Vagina (tissue), 2 donors: ENCODE measurements at regions not wholly inside any gene's neighbourhood (a gene's known extent, or its start where the extent isn't known, plus 50 kb on each side); places are given as distances from the start of the nearest gene placed in this dataset.

Source experiments
- DNase-seq, 2 donors: peaks; one replicate each; pipeline ENCODE4 v3.0.0-alpha.2; 2017; ENCODE audit errors: extremely low spot score in 2 of 2
- H3K27ac ChIP-seq: fragments of 200-600 bp; sonication (generic); one replicate; pipeline ENCODE4 v1.5.1; 2019
- H3K27me3 ChIP-seq: fragments of 200-600 bp; sonication (generic); one replicate; pipeline ENCODE4 v1.5.1; 2019
- H3K36me3 ChIP-seq, 2 donors: fragments of 200-600 bp; sonication (generic); one replicate each; pipeline ENCODE4 v1.5.1; 2017 to 2019
- H3K4me1 ChIP-seq: fragments of 200-600 bp; sonication (generic); one replicate; pipeline ENCODE4 v1.5.1; 2019
- H3K4me3 ChIP-seq, 2 donors: fragments of 200-600 bp; sonication (generic); 1 replicate in 1 of 2; 2 replicates in 1 of 2; pipeline ENCODE4 v1.5.1; 2016 to 2019
- H3K9me3 ChIP-seq: fragments of 200-600 bp; sonication (generic); one replicate; pipeline ENCODE4 v1.5.1; 2019
- POLR2A ChIP-seq, 2 donors: fragments of 450-650 bp; IDR thresholded peaks; one replicate each; pipeline ENCODE4 v1.6.1; 2017; ENCODE audit warnings: antibody characterized with exemption in 2 of 2, mild to moderate bottlenecking in 2 of 2, moderate library complexity in 2 of 2
- POLR2AphosphoS5 ChIP-seq, 2 donors: sonication (generic); formaldehyde crosslinking; IDR thresholded peaks; one replicate each; pipeline ENCODE4 v1.9.0; 2017; ENCODE audit warnings: antibody characterized with exemption in 2 of 2, mild to moderate bottlenecking in 2 of 2, low read depth in 1 of 2; ENCODE audit not compliant: insufficient read depth in 1 of 2
- intact Hi-C: fragments of 100-400 bp; cut with DNase I; formaldehyde crosslinking; loops from one replicate; pipeline ENCODE4 v1.15.1; 2023
- TF ChIP-seq, protein P1 (sequence below), 3 experiments: fragments of 450-650 bp in 2 of 3; fragments of 200-600 bp in 1 of 3; sonication (generic) in 1 of 3; IDR thresholded peaks; one replicate each; pipeline ENCODE4 v1.5.1; 2017 to 2019; ENCODE audit warnings: antibody characterized with exemption in 3 of 3, mild to moderate bottlenecking in 2 of 3, moderate library complexity in 2 of 3

GRCh38 chr13:111598747-111599146, 278.3 kb downstream of the TEX29 start:
- DNase-seq: no peak

GRCh38 chr13:111599791-111600190, 279.3 kb downstream of the TEX29 start:
- H3K27ac ChIP-seq: no peak overlapping the region
- H3K4me3 ChIP-seq: no peak overlapping the region
- H3K4me1 ChIP-seq: no peaks in the 10 kb centered on the region
- no peaks in the 10 kb centered on the region for H3K9me3 ChIP-seq
- H3K36me3 ChIP-seq: no peaks in the 10 kb centered on the region
- no peak for DNase-seq
- TF ChIP-seq, protein P1, sequence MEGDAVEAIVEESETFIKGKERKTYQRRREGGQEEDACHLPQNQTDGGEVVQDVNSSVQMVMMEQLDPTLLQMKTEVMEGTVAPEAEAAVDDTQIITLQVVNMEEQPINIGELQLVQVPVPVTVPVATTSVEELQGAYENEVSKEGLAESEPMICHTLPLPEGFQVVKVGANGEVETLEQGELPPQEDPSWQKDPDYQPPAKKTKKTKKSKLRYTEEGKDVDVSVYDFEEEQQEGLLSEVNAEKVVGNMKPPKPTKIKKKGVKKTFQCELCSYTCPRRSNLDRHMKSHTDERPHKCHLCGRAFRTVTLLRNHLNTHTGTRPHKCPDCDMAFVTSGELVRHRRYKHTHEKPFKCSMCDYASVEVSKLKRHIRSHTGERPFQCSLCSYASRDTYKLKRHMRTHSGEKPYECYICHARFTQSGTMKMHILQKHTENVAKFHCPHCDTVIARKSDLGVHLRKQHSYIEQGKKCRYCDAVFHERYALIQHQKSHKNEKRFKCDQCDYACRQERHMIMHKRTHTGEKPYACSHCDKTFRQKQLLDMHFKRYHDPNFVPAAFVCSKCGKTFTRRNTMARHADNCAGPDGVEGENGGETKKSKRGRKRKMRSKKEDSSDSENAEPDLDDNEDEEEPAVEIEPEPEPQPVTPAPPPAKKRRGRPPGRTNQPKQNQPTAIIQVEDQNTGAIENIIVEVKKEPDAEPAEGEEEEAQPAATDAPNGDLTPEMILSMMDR (IDR thresholded peaks at IDR 0.05): no peak
- TF ChIP-seq POLR2AphosphoS5 (IDR thresholded peaks at IDR 0.05; ENCODE audit: insufficient read depth in 1 of 2, low read depth in 1 of 2): no peak
- TF ChIP-seq POLR2A (IDR thresholded peaks at IDR 0.05): no peak
- intact Hi-C loops: no loop called here
- no peaks in the 10 kb centered on the region for H3K27me3 ChIP-seq

More at GRCh38 chr13:111598747-111599146, 278.3 kb downstream of the TEX29 start:
- Histone ChIP-seq H3K9me3 (no peaks in the 10 kb centered on the region), H3K27ac (no peak overlapping the region), H3K27me3 (no peaks in the 10 kb centered on the region), H3K4me1 (no peaks in the 10 kb centered on the region), H3K36me3 (no peaks in the 10 kb centered on the region), H3K4me3 (no peak overlapping the region)
- TF ChIP-seq POLR2A (IDR thresholded peaks at IDR 0.05) (no peak), POLR2AphosphoS5 (IDR thresholded peaks at IDR 0.05; ENCODE audit: insufficient read depth in 1 of 2, low read depth in 1 of 2) (no peak)
- TF ChIP-seq, protein P1 (IDR thresholded peaks at IDR 0.05): no peak
- intact Hi-C loops: no loop called here

- no peak for DNase-seq
- no peak overlapping the region for H3K27ac ChIP-seq
- no peaks in the 10 kb centered on the region for H3K36me3 ChIP-seq
- no peaks in the 10 kb centered on the region for H3K4me1 ChIP-seq
- TF ChIP-seq POLR2A (IDR thresholded peaks at IDR 0.05) (no peak), POLR2AphosphoS5 (IDR thresholded peaks at IDR 0.05; ENCODE audit: insufficient read depth in 1 of 2, low read depth in 1 of 2) (no peak)
- TF ChIP-seq, protein P1 (IDR thresholded peaks at IDR 0.05): no peak
- H3K4me3 ChIP-seq: no peak overlapping the region
- intact Hi-C loops: no loop called here
- no peaks in the 10 kb centered on the region for H3K27me3 ChIP-seq
- no peaks in the 10 kb centered on the region for H3K9me3 ChIP-seq
These were observed 282.4 kb downstream of the TEX29 start for GRCh38 chr13:111602874-111603273.

GRCh38 chr13:111604097-111604496, 283.7 kb downstream of the TEX29 start:
- H3K27ac ChIP-seq: no peak overlapping the region
- H3K4me3 ChIP-seq: no peak overlapping the region
- no peaks in the 10 kb centered on the region for H3K27me3 ChIP-seq
- no peak for TF ChIP-seq POLR2AphosphoS5 (IDR thresholded peaks at IDR 0.05; ENCODE audit: insufficient read depth in 1 of 2, low read depth in 1 of 2)
- TF ChIP-seq POLR2A (IDR thresholded peaks at IDR 0.05): no peak
- TF ChIP-seq, protein P1 (IDR thresholded peaks at IDR 0.05): no peak
- no peaks in the 10 kb centered on the region for H3K36me3 ChIP-seq
- H3K4me1 ChIP-seq: no peaks in the 10 kb centered on the region
- DNase-seq: no peak
- intact Hi-C loops: no loop called here
- no peaks in the 10 kb centered on the region for H3K9me3 ChIP-seq

GRCh38 chr13:111608556-111608955, 288.1 kb downstream of the TEX29 start:
- Histone ChIP-seq H3K27ac (no peak overlapping the region), H3K4me1 (no peaks in the 10 kb centered on the region), H3K27me3 (no peaks in the 10 kb centered on the region), H3K36me3 (no peaks in the 10 kb centered on the region), H3K4me3 (no peak overlapping the region), H3K9me3 (no peaks in the 10 kb centered on the region)
- no peak for DNase-seq
- intact Hi-C loops: no loop called here
- TF ChIP-seq, protein P1 (IDR thresholded peaks at IDR 0.05): no peak
- TF ChIP-seq POLR2A (IDR thresholded peaks at IDR 0.05) (no peak), POLR2AphosphoS5 (IDR thresholded peaks at IDR 0.05; ENCODE audit: insufficient read depth in 1 of 2, low read depth in 1 of 2) (no peak)
